ENCODE measurements at regions not wholly inside any gene's neighbourhood (a gene's known extent, or its start where the extent isn't known, plus 50 kb on each side); places are given as distances from the start of the nearest gene placed in this dataset.

- FAIRE-seq: no peak
These were observed 68.3 kb downstream of the CHST1 start for GRCh38 chr11:45597097-45597496.

- FAIRE-seq: no peak
These were observed 68.9 kb downstream of the CHST1 start for GRCh38 chr11:45596571-45596970.

- no peak for FAIRE-seq
These were observed 71.4 kb downstream of the CHST1 start for GRCh38 chr11:45593992-45594391.

- no peak for FAIRE-seq
These were observed 72.8 kb downstream of the CHST1 start for GRCh38 chr11:45592636-45593035.

GRCh38 chr11:45590743-45591142 is 74.7 kb downstream of the CHST1 start:
- FAIRE-seq: no peak

- FAIRE-seq: no peak
These were observed 80.2 kb downstream of the CHST1 start for GRCh38 chr11:45585205-45585604.

- FAIRE-seq: no peak
These were observed 81.3 kb downstream of the CHST1 start for GRCh38 chr11:45583981-45584566.

- FAIRE-seq: no peak
These were observed 85.0 kb downstream of the CHST1 start for GRCh38 chr11:45580399-45580798.

- FAIRE-seq: no peak
These were observed 87.1 kb downstream of the CHST1 start for GRCh38 chr11:45578316-45578715.

- FAIRE-seq: no peak
These were observed 87.7 kb downstream of the CHST1 start for GRCh38 chr11:45577752-45578151.

- FAIRE-seq: no peak
These were observed 88.8 kb downstream of the CHST1 start for GRCh38 chr11:45576461-45577215.

- no peak for FAIRE-seq
These were observed 91.7 kb downstream of the CHST1 start for GRCh38 chr11:45573728-45574127.

GRCh38 chr11:45572354-45573123 is 92.9 kb downstream of the CHST1 start:
- no peak for FAIRE-seq

- no peak for FAIRE-seq
These were observed 95.6 kb downstream of the CHST1 start for GRCh38 chr11:45569776-45570175.

GRCh38 chr11:45568049-45568448 is 97.4 kb downstream of the CHST1 start:
- no peak for FAIRE-seq

- FAIRE-seq: no peak
These were observed 99.9 kb downstream of the CHST1 start for GRCh38 chr11:45565446-45565988.

GRCh38 chr11:45563810-45564209 is 101.6 kb downstream of the CHST1 start:
- FAIRE-seq: no peak

- FAIRE-seq: no peak
These were observed 102.3 kb downstream of the CHST1 start for GRCh38 chr11:45563171-45563570.

- FAIRE-seq: no peak
These were observed 104.5 kb downstream of the CHST1 start for GRCh38 chr11:45560913-45561281.

- no peak for FAIRE-seq
These were observed 105.1 kb downstream of the CHST1 start for GRCh38 chr11:45560155-45560912.

GRCh38 chr11:45556851-45557707 is 108.3 kb downstream of the CHST1 start:
- FAIRE-seq: no peak
